ENCODE measurements at regions not wholly inside any gene's neighbourhood (a gene's known extent, or its start where the extent isn't known, plus 50 kb on each side); places are given as distances from the start of the nearest gene placed in this dataset.

- no peak overlapping the region for H3K4me3 ChIP-seq (ENCODE audit: low read depth, low read length)
- TF ChIP-seq CTCF (conservative IDR thresholded peaks at IDR 0.05; ENCODE audit: low read depth, low read length), result no peak
- no peak for DNase-seq (ENCODE audit: low read depth)
These were observed 1079.9 kb upstream of the C9orf72 start for GRCh38 chr9:28653216-28653615.

- DNase-seq (ENCODE audit: low read depth), result no peak
- H3K4me3 ChIP-seq (ENCODE audit: low read depth, low read length), result no peak overlapping the region
- no peak for TF ChIP-seq CTCF (conservative IDR thresholded peaks at IDR 0.05; ENCODE audit: low read depth, low read length)
These were observed 1083.4 kb upstream of the C9orf72 start for GRCh38 chr9:28656727-28657126.

GRCh38 chr9:28661853-28662252, 1088.6 kb upstream of the C9orf72 start:
- no peak for DNase-seq (ENCODE audit: low read depth)
- TF ChIP-seq CTCF (conservative IDR thresholded peaks at IDR 0.05; ENCODE audit: low read depth, low read length), result no peak
- no peak overlapping the region for H3K4me3 ChIP-seq (ENCODE audit: low read depth, low read length)

- TF ChIP-seq CTCF (conservative IDR thresholded peaks at IDR 0.05; ENCODE audit: low read depth, low read length), result no peak
- no peak for DNase-seq (ENCODE audit: low read depth)
- H3K4me3 ChIP-seq (ENCODE audit: low read depth, low read length), result no peak overlapping the region
These were observed 1089.4 kb upstream of the C9orf72 start for GRCh38 chr9:28662675-28663074.

- no peak for DNase-seq (ENCODE audit: low read depth)
- no peak overlapping the region for H3K4me3 ChIP-seq (ENCODE audit: low read depth, low read length)
- no peak for TF ChIP-seq CTCF (conservative IDR thresholded peaks at IDR 0.05; ENCODE audit: low read depth, low read length)
These were observed 1094.9 kb upstream of the C9orf72 start for GRCh38 chr9:28668158-28668557.

GRCh38 chr9:28671000-28671399, 1097.7 kb upstream of the C9orf72 start:
- TF ChIP-seq CTCF (conservative IDR thresholded peaks at IDR 0.05; ENCODE audit: low read depth, low read length), result no peak
- H3K4me3 ChIP-seq (ENCODE audit: low read depth, low read length), result no peak overlapping the region
- no peak for DNase-seq (ENCODE audit: low read depth)

- H3K4me3 ChIP-seq (ENCODE audit: low read depth, low read length), result no peak overlapping the region
- no peak for DNase-seq (ENCODE audit: low read depth)
- no peak for TF ChIP-seq CTCF (conservative IDR thresholded peaks at IDR 0.05; ENCODE audit: low read depth, low read length)
These were observed 1104.8 kb upstream of the C9orf72 start for GRCh38 chr9:28678097-28678496.

All from choroid plexus epithelial cell (primary cell).